Hippocampal formation (tissue), 2 donors: ENCODE measurements at regions not wholly inside any gene's neighbourhood (a gene's known extent, or its start where the extent isn't known, plus 50 kb on each side); places are given as distances from the start of the nearest gene placed in this dataset.

Experiments
- DNase-seq, 2 donors: peaks; one replicate each; lab custom pipeline; 2025; lab: John Stamatoyannopoulos, UW

- DNase-seq, result no peak
Observed at GRCh38 chr5:133769842-133770241, 157.5 kb upstream of the FSTL4 start.

GRCh38 chr5:133763744-133764143 lies 151.4 kb upstream of the FSTL4 start:
- no peak for DNase-seq

DNA sequence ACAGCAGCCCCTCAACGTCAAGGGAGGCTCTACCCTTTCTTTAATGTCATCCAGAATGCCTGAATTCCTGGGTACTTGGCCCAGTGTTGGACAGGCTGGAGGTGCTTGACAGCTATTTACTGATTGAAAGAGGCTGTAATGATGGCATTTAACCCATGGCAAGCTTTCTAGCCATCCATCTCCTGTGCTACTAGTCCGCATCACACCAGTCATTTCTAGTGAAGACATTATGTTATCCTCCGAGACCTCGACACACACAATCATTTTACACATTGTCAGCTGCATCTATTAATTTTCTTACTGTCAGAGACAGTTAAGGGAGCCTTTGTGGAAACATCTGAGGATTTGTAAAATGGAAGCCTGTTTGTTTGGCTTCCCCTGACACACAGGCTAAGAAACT lies 149.3 kb upstream of the FSTL4 start:
- DNase-seq, result no peak

- no peak for DNase-seq
Observed at GRCh38 chr5:133760532-133760931, 148.2 kb upstream of the FSTL4 start.

- no peak for DNase-seq
Observed at GRCh38 chr5:133758641-133759040, 146.3 kb upstream of the FSTL4 start.

- DNase-seq, result no peak
Observed at GRCh38 chr5:133757396-133757945, 145.1 kb upstream of the FSTL4 start.

- no peak for DNase-seq
Observed at GRCh38 chr5:133756756-133757155, 144.4 kb upstream of the FSTL4 start.

- DNase-seq, result no peak
Observed at GRCh38 chr5:133756036-133756435, 143.7 kb upstream of the FSTL4 start.

GRCh38 chr5:133754575-133755169 lies 142.3 kb upstream of the FSTL4 start:
- DNase-seq, result no peak

GRCh38 chr5:133753856-133754255 lies 141.5 kb upstream of the FSTL4 start:
- no peak for DNase-seq

DNA sequence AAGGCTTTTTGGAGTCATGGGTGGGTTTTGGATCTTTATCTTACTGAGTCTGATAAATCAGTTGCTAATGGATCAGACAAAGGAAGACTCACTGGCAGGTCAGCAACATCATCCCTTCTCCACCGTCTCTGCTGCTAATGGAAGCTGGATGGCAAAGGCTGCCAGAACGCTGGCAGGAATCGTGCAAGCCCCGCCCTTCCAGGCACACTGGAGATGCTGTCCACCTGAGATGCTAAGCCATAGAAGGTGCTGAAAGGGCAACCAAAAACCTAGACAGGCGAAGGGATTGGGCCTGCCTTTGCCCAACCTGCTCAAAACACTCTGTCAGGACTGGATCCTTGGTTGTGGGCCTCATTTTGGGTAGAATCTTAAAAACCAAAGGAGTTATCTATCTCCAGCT lies 139.5 kb upstream of the FSTL4 start:
- no peak for DNase-seq

DNA sequence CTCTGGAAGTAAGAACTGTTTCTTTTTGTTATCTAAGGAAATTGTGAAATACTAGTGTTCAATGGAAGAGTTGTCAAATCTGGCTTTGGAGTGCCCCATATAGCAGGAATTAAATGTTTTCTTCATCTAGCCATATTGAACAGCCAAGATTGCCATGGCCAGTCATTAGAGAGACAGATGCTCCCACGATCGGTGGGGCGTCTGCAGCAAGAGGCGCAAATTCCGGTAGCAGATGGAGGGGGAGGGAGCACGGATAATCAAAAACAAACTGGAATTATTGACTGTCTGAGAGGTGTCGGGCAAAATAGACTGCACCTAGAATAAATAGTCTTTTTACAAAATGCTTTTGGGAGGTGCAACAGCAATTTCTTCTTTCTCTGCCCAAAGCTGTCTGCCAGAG lies 139.1 kb upstream of the FSTL4 start:
- no peak for DNase-seq

DNA sequence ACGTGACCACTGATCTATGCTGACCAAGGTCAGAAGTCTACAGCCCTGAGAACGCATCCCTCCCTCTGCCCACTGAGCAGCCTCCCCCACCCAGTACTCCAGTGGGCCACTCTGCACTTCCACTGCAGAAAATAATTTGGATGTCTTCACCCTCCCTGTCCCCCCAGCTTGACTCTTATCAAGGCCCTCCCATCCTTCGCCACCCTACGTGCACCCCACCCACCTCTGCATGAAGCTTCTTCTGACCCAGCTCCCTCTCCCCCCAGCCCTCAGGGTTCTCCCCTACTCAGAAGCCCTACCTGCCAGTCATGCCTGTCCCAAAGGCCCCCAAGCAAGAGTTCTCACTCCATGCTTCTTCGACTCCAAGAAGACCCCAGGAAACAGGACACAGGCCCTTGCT lies 138.5 kb upstream of the FSTL4 start:
- no peak for DNase-seq

DNA sequence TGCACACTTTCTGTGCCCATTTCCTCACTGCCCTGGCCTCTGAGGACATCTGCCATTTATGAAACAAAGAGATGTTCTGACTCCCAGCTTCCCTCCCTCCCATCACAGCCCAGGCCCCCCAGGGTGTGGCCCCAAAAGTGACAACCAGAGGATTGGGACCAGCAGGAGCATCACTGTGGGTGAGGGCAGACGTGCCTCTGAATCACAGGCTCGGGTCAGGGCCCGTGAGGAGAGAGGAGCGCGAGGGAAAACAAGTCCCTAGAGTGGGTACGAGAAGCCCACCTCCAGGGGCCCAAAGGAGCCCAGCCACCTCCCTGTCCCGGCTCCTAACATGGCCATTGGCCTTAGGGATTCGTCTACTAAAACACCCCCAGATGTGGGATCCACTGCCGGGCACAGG lies 138.0 kb upstream of the FSTL4 start:
- DNase-seq, result no peak

DNA sequence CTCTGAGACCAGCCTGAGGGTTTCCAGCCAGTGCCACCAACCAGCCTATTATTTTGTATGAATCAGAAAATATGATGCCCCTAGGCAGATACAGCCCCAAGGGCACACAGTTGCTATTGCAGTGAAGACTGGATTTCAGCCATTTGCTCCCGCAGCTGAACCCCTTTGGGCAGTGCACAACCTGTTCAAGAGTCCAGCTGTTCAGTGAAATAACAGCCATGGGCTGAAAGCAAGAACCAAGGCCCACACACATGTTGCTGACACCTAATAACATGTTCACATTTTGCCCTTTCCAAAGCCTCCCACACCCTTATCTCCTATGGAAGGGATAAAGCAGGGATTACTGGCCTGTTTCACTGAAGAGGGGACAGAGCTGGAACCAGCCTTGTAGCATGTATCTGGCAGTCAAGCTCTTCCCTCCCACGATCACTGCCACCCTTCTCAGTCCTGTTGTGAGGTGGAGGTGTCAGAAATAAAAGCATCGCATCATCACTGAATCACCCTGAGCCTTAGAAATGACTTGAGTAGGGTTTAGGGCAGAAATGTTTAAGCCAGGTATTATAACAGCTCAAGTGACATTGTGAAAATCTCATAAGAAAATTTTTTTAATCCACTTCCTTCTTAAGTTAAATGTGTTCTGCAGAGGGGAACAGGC lies 137.1 kb upstream of the FSTL4 start:
- DNase-seq, result no peak

GRCh38 chr5:133746834-133747233 lies 134.5 kb upstream of the FSTL4 start:
- no peak for DNase-seq

- DNase-seq, result no peak
Observed at GRCh38 chr5:133744960-133745308, 132.6 kb upstream of the FSTL4 start.

DNA sequence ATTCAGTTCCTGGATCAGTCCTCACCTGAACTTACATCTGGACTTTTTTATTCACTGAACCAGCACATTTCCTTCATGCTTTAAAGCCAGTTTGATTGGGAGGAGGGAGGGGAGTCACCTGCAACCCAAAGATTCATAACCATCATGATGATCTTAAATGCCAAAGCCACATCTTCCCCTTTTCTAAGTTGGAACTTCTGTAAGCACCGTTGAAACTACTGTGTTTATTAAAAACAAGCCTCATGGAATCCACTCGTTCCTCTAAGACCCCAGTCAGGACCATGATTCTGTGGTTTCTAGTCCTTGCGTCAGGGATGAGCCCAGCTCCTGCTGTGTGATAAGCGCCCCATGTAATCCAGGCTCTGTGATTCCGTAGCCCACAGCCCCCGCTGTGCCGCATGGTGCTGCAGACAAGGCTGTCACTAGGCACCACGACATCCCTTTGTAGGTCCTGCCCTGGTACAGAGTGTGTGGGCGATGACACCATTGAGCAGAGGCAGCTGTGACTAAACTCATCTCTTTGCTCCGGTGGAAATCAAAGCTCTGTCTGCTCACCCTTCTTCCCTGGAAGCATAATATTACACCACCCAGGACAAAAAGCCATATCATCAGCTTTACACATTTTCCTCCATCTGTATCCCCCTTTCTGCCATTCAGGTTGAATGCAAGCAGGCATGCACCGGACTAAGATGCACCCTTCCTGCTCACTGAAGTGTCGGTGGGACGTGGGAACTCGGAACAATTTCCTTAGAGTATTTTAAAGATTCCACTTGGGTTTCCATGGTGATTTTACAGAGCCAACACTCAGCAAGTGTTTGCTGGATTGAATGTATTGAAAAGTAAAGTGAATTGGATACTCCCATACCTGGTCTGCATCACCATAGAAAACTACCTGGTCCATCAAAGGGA lies 132.0 kb upstream of the FSTL4 start:
- no peak for DNase-seq

DNA sequence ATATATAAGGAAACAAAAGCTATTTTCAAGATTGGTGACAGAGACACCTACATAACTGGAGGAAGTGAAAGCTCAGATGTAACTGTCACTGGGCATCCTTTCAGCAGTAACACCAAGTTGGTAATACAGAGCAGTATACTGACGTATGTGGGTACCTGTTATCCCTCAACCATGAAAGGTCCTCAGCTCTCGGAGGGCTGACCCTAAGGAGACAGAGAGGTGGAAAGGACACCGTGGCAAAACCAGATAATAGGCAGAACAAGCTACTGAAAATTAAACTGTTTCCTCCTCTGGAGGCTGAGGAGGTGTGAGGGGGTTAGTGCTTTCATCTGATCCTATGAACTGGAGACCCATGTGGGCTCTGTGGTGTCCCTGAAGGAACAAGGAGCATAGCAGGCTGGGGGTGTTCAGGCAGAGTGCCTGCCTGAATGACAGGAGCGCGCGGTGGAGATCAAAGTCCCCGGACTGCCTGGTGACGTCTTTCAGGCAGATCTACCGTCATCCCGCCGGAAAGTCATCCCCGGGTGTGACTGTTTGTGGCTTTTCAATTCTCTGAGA lies 130.2 kb upstream of the FSTL4 start:
- DNase-seq, result no peak

- no peak for DNase-seq
Observed at GRCh38 chr5:133741818-133742355, 129.5 kb upstream of the FSTL4 start.

- no peak for DNase-seq
Observed at GRCh38 chr5:133741396-133741795, 129.1 kb upstream of the FSTL4 start.

DNA sequence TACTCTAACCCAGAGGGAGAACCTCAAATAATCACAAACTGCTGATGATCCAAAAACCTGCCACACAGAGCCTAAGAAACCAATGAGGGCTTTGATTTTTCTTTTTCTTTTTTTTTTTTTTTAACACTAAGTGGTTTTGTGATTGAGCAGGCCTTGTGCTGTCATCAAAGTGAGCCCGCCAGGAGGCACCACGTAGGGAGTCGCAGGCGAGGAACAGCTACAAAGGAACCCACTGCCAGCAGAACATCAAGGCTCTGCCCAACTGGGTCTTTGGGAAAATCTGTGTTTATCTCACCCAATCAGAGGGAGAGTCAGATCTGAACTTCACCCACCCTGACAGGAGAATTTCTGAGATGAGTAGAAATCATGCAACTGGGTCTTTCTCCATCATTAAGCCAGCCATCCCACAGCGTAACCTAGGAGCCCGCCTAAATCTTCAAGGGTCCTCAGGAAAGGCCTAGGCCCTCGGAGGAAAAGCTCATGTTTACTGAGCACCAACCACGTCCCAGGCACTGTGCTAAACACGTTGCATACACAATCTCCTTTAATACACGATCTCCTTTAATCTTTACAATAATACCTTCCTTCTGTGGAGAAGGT lies 126.9 kb upstream of the FSTL4 start:
- no peak for DNase-seq
